ENCODE measurements at regions not wholly inside any gene's neighbourhood (a gene's known extent, or its start where the extent isn't known, plus 50 kb on each side); places are given as distances from the start of the nearest gene placed in this dataset.

DNA sequence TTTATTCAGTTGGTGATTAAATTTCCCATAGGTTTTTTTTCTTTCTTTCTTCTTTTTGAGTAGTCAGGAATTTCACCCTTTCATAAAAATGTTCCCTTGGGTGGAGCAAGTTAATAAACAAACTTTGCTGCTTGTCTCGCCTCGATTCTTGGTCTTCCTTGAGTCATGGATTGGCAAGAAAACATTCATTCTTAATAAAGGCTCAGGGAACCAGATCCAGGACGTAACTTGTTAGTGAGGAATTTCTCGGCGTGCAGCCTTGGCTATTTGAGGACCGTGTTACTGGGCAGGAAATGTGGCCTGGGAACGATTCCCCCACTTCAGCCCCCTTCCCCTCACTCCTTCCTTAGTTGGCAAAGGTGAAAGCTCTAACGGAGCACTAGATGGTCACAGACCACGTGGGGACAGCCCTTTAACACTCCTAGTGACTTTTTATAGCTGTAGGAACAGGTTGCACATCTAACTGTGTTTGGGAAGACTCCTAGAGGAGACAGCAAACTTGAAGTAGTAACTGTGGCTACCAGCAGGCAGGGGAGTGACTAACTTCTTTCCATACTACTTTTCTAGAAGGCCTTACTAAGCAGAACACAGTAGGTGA, 106.8 kb downstream of the UCHL1 start:
- peak overlapping the region; percentile 68 to 95 (median 92) for H3K27ac ChIP-seq
- H3K4me1 ChIP-seq = peaks cover 12 to 76% (median 54%) of the 10 kb centered on the region in 9 donors
- H3K27me3 ChIP-seq = peaks cover 0 to 39% (median 0%) of the 10 kb centered on the region in 7 donors
- 11 to 20% methylated on average over 9 of the region's 9 CpGs for WGBS, 2 donors
- TF ChIP-seq, protein P1, sequence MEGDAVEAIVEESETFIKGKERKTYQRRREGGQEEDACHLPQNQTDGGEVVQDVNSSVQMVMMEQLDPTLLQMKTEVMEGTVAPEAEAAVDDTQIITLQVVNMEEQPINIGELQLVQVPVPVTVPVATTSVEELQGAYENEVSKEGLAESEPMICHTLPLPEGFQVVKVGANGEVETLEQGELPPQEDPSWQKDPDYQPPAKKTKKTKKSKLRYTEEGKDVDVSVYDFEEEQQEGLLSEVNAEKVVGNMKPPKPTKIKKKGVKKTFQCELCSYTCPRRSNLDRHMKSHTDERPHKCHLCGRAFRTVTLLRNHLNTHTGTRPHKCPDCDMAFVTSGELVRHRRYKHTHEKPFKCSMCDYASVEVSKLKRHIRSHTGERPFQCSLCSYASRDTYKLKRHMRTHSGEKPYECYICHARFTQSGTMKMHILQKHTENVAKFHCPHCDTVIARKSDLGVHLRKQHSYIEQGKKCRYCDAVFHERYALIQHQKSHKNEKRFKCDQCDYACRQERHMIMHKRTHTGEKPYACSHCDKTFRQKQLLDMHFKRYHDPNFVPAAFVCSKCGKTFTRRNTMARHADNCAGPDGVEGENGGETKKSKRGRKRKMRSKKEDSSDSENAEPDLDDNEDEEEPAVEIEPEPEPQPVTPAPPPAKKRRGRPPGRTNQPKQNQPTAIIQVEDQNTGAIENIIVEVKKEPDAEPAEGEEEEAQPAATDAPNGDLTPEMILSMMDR (IDR thresholded peaks at IDR 0.05) = no peak
- peaks cover 0 to 1% (median 0%) of the 10 kb centered on the region in 11 donors for H3K9me3 ChIP-seq
- ATAC-seq = peak; percentile 6 to 45 (median 24)
- H3K36me3 ChIP-seq = no peaks in the 10 kb centered on the region
- peak in 1 of 2 donors; percentile 66 for DNase-seq
- peak overlapping the region in 6 of 10 donors; percentile 72 to 96 (median 86) for H3K4me3 ChIP-seq
- intact Hi-C loops (cut with DNase I) = loop anchor here in 9 of 10 donors (2.0 to 10.0 kb wide), 14 partner anchors 51 to 281 kb away; partner anchors contain the start of gene LIMCH1 (in 5 of the 9)

DNA sequence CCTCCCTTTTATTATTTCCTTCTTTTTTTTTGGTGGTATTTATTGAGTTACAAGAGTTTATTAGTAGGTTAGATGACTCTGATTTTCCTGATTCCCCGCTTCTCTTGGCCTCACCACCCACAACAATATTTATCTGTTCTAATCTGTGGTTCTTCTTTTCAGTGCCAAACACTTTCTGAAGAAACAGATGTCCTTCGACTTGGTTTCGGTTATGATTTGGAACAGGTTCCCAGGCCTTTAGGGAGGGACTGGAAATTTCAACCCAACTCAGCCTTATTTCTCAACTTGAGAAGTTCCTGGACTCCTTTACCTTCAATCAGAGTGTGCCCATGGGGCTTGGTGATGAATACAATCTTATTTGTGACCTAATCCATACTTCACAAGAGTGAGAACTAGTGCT, 108.1 kb downstream of the UCHL1 start:
- Histone ChIP-seq H3K36me3 (no peaks in the 10 kb centered on the region), H3K9me3 (no peaks in the 10 kb centered on the region), H3K27ac (peak overlapping the region in 6 of 10 donors; percentile 18 to 95 (median 92)), H3K27me3 (peaks cover 0 to 36% (median 0%) of the 10 kb centered on the region in 7 donors), H3K4me1 (peaks cover 12 to 80% (median 58%) of the 10 kb centered on the region in 9 donors), H3K4me3 (peak overlapping the region in 1 of 10 donors; percentile 17)
- 23 to 24% methylated on average over 3 of the region's 3 CpGs for WGBS, 2 donors
- intact Hi-C loops (cut with DNase I) = loop anchor here in 9 of 10 donors (5.0 to 10.0 kb wide), 13 partner anchors 50 to 280 kb away; partner anchors contain the start of gene LIMCH1 (in 5 of the 9)
- no peak for DNase-seq
- TF ChIP-seq, protein P1 (IDR thresholded peaks at IDR 0.05) = no peak
- no peak for ATAC-seq

DNA sequence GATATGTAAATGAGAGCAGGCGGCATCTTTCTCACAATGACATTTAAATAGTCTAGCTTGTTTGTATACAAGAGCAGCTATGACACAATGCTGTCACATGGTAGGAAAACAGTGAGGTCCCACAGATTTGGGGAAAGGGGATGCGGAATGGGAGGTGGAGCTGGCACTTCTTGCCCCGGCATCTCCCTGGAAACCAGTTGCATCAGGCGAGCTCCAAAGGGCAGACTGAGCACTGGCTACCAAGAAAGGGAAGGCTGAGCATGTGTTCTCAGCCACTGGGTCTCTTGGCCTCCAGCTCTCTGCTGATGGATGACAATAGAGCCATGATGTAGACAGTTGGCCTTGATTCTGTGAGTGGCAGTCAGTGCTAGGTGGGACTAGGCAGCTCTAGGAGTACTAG, 109.0 kb downstream of the UCHL1 start:
- intact Hi-C loops (cut with DNase I) = loop anchor here in 6 of 10 donors (10.0 kb wide), 5 partner anchors 49 to 279 kb away; partner anchors contain the start of gene LIMCH1 (in 2 of the 6)

DNA sequence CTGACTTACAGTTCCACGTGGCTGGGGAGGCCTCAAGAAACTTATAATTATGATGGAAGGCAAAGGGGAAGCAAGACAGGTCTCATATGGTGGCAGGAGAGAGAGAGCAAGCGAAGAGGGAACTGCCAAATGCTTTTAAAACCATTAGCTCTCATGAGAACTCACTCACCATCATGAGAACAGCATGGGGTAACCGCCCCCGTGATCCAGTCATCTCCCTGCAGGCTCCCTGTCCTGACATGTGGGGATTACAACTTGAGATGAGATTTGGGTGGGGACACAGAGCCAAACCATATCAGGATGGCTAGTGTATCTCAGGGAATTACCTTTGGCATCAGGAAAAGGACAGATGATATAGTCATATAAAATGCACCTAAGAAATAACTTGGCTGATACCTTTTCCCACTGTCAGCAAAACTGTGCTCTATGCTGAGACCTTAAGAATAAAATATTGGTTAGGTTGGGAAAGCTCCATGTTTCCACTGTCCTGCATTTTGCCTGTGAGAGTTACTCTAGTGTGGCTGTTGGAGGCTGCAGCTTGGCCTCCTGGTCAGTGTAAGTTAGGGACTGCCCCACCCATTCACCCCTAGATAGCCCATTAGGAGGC, 110.3 kb downstream of the UCHL1 start:
- H3K9me3 ChIP-seq = no peaks in the 10 kb centered on the region
- peaks cover 0 to 15% (median 0%) of the 10 kb centered on the region in 7 donors for H3K27me3 ChIP-seq
- no peak for ATAC-seq
- no peak overlapping the region for H3K4me3 ChIP-seq
- DNase-seq = no peak
- WGBS, 2 donors = 85 to 86% methylated on average over 4 of the region's 4 CpGs
- peaks cover 18 to 94% (median 74%) of the 10 kb centered on the region in 9 donors for H3K4me1 ChIP-seq
- intact Hi-C loops (cut with DNase I) = loop anchor here in 6 of 10 donors (10.0 kb wide), 5 partner anchors 48 to 278 kb away; partner anchors contain the start of gene LIMCH1 (in 2 of the 6)
- H3K27ac ChIP-seq = no peak overlapping the region
- TF ChIP-seq, protein P1 (IDR thresholded peaks at IDR 0.05) = no peak
- no peaks in the 10 kb centered on the region for H3K36me3 ChIP-seq

More for the DNA sequence above, 109.0 kb downstream of the UCHL1 start:
- WGBS, 2 donors = 94 to 95% methylated on average over 4 of the region's 4 CpGs
- TF ChIP-seq, protein P1 (IDR thresholded peaks at IDR 0.05) = no peak
- peaks cover 0 to 28% (median 0%) of the 10 kb centered on the region in 7 donors for H3K27me3 ChIP-seq
- no peak overlapping the region for H3K4me3 ChIP-seq
- H3K27ac ChIP-seq = peak overlapping the region in 4 of 10 donors; percentile 87 to 95 (median 93)
- no peaks in the 10 kb centered on the region for H3K36me3 ChIP-seq
- ATAC-seq (no peak), DNase-seq (no peak)
- H3K9me3 ChIP-seq = no peaks in the 10 kb centered on the region
- H3K4me1 ChIP-seq = peaks cover 18 to 89% (median 65%) of the 10 kb centered on the region in 9 donors
